Muscle layer of colon (tissue), 2 donors: ENCODE measurements at regions not wholly inside any gene's neighbourhood (a gene's known extent, or its start where the extent isn't known, plus 50 kb on each side); places are given as distances from the start of the nearest gene placed in this dataset.

Source experiments
- H3K27ac ChIP-seq: one replicate; pipeline ENCODE4 v1.7.0; 2013; ENCODE audit warnings: low read depth, mild to moderate bottlenecking, low read length, moderate library complexity
- H3K27me3 ChIP-seq, 2 donors: one replicate each; pipeline ENCODE4 v1.7.0; 2013; ENCODE audit warnings: low read length in 2 of 2, mild to moderate bottlenecking in 2 of 2; ENCODE audit not compliant: insufficient read depth in 2 of 2, control insufficient read depth in 1 of 2
- H3K36me3 ChIP-seq: one replicate; pipeline ENCODE4 v1.7.0; 2013; ENCODE audit warnings: mild to moderate bottlenecking, low read length; ENCODE audit not compliant: insufficient read depth
- H3K4me1 ChIP-seq: one replicate; pipeline ENCODE4 v1.7.0; 2013; ENCODE audit warnings: mild to moderate bottlenecking, low read length; ENCODE audit not compliant: insufficient read depth
- H3K4me3 ChIP-seq, 2 donors: one replicate each; pipeline ENCODE4 v1.7.0; 2013; ENCODE audit warnings: low read length in 2 of 2, low read depth in 1 of 2, mild to moderate bottlenecking in 1 of 2, moderate library complexity in 1 of 2
- H3K9ac ChIP-seq: one replicate; pipeline ENCODE4 v1.7.0; 2013; ENCODE audit warnings: low read length
- H3K9me3 ChIP-seq: one replicate; pipeline ENCODE4 v1.7.0; 2013; ENCODE audit warnings: mild to moderate bottlenecking, low read length
- donor health status: abdominal sarcoma.
- donor health status: Adenocarcinoma of cecum.

- no peaks in the 10 kb centered on the region for H3K27me3 ChIP-seq
- no peaks in the 10 kb centered on the region for H3K9me3 ChIP-seq
- peaks cover 24% of the 10 kb centered on the region for H3K4me1 ChIP-seq
- H3K9ac ChIP-seq, result no peak overlapping the region
- H3K27ac ChIP-seq, result no peak overlapping the region
- no peaks in the 10 kb centered on the region for H3K36me3 ChIP-seq
- no peak overlapping the region for H3K4me3 ChIP-seq
Measured at GRCh38 chr3:197353001-197353866, 54.8 kb upstream of the DLG1 start.

DNA sequence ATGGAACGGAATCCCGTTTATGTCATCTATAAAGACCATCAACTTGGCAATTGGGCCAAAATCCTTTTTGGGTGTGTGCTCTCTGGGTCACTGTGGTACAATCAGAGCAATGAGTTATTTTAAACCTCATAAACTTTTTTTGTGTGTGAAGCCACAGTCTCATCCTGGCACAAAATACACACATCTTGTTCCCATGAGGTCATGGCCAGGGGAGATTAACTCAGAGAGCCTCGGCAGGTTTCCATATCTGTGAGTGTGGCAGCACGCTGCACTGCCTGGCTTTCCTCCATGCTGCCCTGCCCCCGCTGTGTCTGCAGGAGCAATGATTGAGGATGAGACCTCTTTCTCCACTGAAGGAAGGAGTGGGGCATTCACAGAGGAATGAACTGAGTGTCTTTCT is 54.0 kb upstream of the DLG1 start:
- peaks cover 24% of the 10 kb centered on the region for H3K4me1 ChIP-seq
- no peak overlapping the region for H3K27ac ChIP-seq
- H3K4me3 ChIP-seq, result no peak overlapping the region
- no peaks in the 10 kb centered on the region for H3K36me3 ChIP-seq
- no peaks in the 10 kb centered on the region for H3K9me3 ChIP-seq
- no peaks in the 10 kb centered on the region for H3K27me3 ChIP-seq
- no peak overlapping the region for H3K9ac ChIP-seq

- Histone ChIP-seq H3K4me1 (peaks cover 23% of the 10 kb centered on the region), H3K4me3 (no peak overlapping the region), H3K27ac (no peak overlapping the region), H3K9me3 (no peaks in the 10 kb centered on the region), H3K9ac (no peak overlapping the region), H3K36me3 (no peaks in the 10 kb centered on the region), H3K27me3 (no peaks in the 10 kb centered on the region)
Measured at GRCh38 chr3:197350446-197350845, 52.0 kb upstream of the DLG1 start.

- H3K36me3 ChIP-seq, result no peaks in the 10 kb centered on the region
- H3K9ac ChIP-seq, result no peak overlapping the region
- H3K4me3 ChIP-seq, result no peak overlapping the region
Measured at GRCh38 chr3:197349368-197349767, 51.0 kb upstream of the DLG1 start.

More at GRCh38 chr3:197349368-197349767, 51.0 kb upstream of the DLG1 start:
- Histone ChIP-seq H3K9me3 (no peaks in the 10 kb centered on the region), H3K27me3 (no peaks in the 10 kb centered on the region), H3K4me1 (peaks cover 13% of the 10 kb centered on the region), H3K27ac (no peak overlapping the region)
